ENCODE measurements at regions not wholly inside any gene's neighbourhood (a gene's known extent, or its start where the extent isn't known, plus 50 kb on each side); places are given as distances from the start of the nearest gene placed in this dataset.
"Not testable (repeated sequence)": the region's sequence is repeated elsewhere in the genome, so short reads cannot be mapped to it uniquely, and the experiment has no call there.

- no peak for DNase-seq
Measured at GRCh38 chr12:7591531-7591930, 74.2 kb downstream of the APOBEC1 start.

GRCh38 chr12:7590085-7590484 is 75.6 kb downstream of the APOBEC1 start:
- not testable (repeated sequence) for DNase-seq

GRCh38 chr12:7588742-7589329 is 76.9 kb downstream of the APOBEC1 start:
- peak; percentile 84 for DNase-seq

- DNase-seq = not testable (repeated sequence)
Measured at GRCh38 chr12:7584137-7584536, 80.6 kb upstream of the CD163 start.

GRCh38 chr12:7583471-7583870 is 79.9 kb upstream of the CD163 start:
- no peak for DNase-seq

GRCh38 chr12:7582796-7583195 is 79.2 kb upstream of the CD163 start:
- DNase-seq = no peak

- DNase-seq = no peak
Measured at GRCh38 chr12:7581625-7582024, 78.0 kb upstream of the CD163 start.

GRCh38 chr12:7581046-7581445 is 77.5 kb upstream of the CD163 start:
- no peak for DNase-seq

GRCh38 chr12:7571257-7571656 is 67.7 kb upstream of the CD163 start:
- no peak for DNase-seq

GRCh38 chr12:7557227-7557626 is 53.6 kb upstream of the CD163 start:
- DNase-seq = no peak

GRCh38 chr12:7555752-7556151 is 52.2 kb upstream of the CD163 start:
- no peak for DNase-seq

GRCh38 chr12:7554831-7555230 is 51.3 kb upstream of the CD163 start:
- not testable (repeated sequence) for DNase-seq
